ENCODE measurements at regions not wholly inside any gene's neighbourhood (a gene's known extent, or its start where the extent isn't known, plus 50 kb on each side); places are given as distances from the start of the nearest gene placed in this dataset.

DNA sequence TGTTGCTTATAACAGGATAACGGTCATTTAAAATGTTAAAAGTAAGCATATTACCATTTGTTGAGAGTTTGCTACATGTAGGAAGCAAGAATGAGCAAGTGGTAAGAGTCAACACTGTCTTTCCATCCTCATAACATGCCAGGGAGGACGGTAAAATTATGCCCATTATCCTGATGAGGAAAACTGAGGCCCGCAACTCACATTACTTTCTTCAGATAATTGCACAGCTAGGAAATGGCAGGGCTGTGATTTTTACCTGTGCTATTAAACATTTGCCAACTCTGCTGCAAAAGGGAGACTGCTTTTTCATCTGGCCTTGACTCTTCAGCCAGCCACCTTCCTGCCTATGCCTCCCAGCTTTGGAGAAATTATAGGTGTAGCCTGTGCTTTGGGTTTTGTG lies 79.8 kb upstream of the BOD1 start:
- Histone ChIP-seq H3K27me3 (no peaks in the 10 kb centered on the region), H3K36me3 (no peaks in the 10 kb centered on the region), H3K9me3 (no peaks in the 10 kb centered on the region), H3K4me3 (ENCODE audit: low read depth, low read length) (no peak overlapping the region), H3K4me1 (peaks cover 11% of the 10 kb centered on the region)
- TF ChIP-seq, protein P1, sequence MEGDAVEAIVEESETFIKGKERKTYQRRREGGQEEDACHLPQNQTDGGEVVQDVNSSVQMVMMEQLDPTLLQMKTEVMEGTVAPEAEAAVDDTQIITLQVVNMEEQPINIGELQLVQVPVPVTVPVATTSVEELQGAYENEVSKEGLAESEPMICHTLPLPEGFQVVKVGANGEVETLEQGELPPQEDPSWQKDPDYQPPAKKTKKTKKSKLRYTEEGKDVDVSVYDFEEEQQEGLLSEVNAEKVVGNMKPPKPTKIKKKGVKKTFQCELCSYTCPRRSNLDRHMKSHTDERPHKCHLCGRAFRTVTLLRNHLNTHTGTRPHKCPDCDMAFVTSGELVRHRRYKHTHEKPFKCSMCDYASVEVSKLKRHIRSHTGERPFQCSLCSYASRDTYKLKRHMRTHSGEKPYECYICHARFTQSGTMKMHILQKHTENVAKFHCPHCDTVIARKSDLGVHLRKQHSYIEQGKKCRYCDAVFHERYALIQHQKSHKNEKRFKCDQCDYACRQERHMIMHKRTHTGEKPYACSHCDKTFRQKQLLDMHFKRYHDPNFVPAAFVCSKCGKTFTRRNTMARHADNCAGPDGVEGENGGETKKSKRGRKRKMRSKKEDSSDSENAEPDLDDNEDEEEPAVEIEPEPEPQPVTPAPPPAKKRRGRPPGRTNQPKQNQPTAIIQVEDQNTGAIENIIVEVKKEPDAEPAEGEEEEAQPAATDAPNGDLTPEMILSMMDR (IDR thresholded peaks at IDR 0.05; ENCODE audit: low read depth, low read length), result no peak
- DNase-seq, result no peak

GRCh38 chr5:173697931-173698579 lies 81.6 kb upstream of the BOD1 start:
- Histone ChIP-seq H3K9me3 (no peaks in the 10 kb centered on the region), H3K36me3 (no peaks in the 10 kb centered on the region), H3K4me1 (peaks cover 11% of the 10 kb centered on the region), H3K4me3 (ENCODE audit: low read depth, low read length) (no peak overlapping the region), H3K27me3 (no peaks in the 10 kb centered on the region)
- TF ChIP-seq, protein P1 (IDR thresholded peaks at IDR 0.05; ENCODE audit: low read depth, low read length), result no peak
- DNase-seq, result no peak

GRCh38 chr5:173699966-173700365 lies 83.5 kb upstream of the BOD1 start:
- no peaks in the 10 kb centered on the region for H3K27me3 ChIP-seq
- no peak overlapping the region for H3K4me3 ChIP-seq (ENCODE audit: low read depth, low read length)
- DNase-seq, result no peak
- TF ChIP-seq, protein P1 (IDR thresholded peaks at IDR 0.05; ENCODE audit: low read depth, low read length), result no peak
- H3K36me3 ChIP-seq, result no peaks in the 10 kb centered on the region
- H3K4me1 ChIP-seq, result peaks cover 16% of the 10 kb centered on the region
- H3K9me3 ChIP-seq, result no peaks in the 10 kb centered on the region

GRCh38 chr5:173703466-173703865 lies 87.0 kb upstream of the BOD1 start:
- Histone ChIP-seq H3K36me3 (no peaks in the 10 kb centered on the region), H3K27me3 (no peaks in the 10 kb centered on the region), H3K4me1 (peaks cover 30% of the 10 kb centered on the region), H3K9me3 (no peaks in the 10 kb centered on the region), H3K4me3 (ENCODE audit: low read depth, low read length) (no peak overlapping the region)
- TF ChIP-seq, protein P1 (IDR thresholded peaks at IDR 0.05; ENCODE audit: low read depth, low read length), result no peak
- no peak for DNase-seq

- no peaks in the 10 kb centered on the region for H3K36me3 ChIP-seq
- TF ChIP-seq, protein P1 (IDR thresholded peaks at IDR 0.05; ENCODE audit: low read depth, low read length), result no peak
- peak; percentile 34 for DNase-seq
- H3K4me3 ChIP-seq (ENCODE audit: low read depth, low read length), result no peak overlapping the region
- no peaks in the 10 kb centered on the region for H3K9me3 ChIP-seq
- peaks cover 24% of the 10 kb centered on the region for H3K4me1 ChIP-seq
- no peaks in the 10 kb centered on the region for H3K27me3 ChIP-seq
These were observed 88.4 kb upstream of the BOD1 start for GRCh38 chr5:173704615-173705511.

All from BE2C (cell line).